Ovary (tissue), 7 donors: ENCODE measurements at regions not wholly inside any gene's neighbourhood (a gene's known extent, or its start where the extent isn't known, plus 50 kb on each side); places are given as distances from the start of the nearest gene placed in this dataset.

Source experiments
- DNase-seq, 5 donors: peaks; one replicate each; pipeline ENCODE4 v3.0.0-alpha.2; 2019 to 2020
- H3K27ac ChIP-seq, 2 donors: fragments of 200-600 bp; one replicate each; pipeline versions ENCODE4 v1.5.1 to v1.8.0; 2019 to 2022
- H3K27me3 ChIP-seq: fragments of 200-600 bp; one replicate; pipeline ENCODE4 v1.8.0; 2022
- H3K36me3 ChIP-seq: fragments of 200-600 bp; sonication (generic); one replicate; pipeline ENCODE4 v1.5.1; 2019
- H3K4me1 ChIP-seq: one replicate; pipeline ENCODE4 v1.8.1; 2013; ENCODE audit warnings: mild to moderate bottlenecking, moderate library complexity; ENCODE audit not compliant: insufficient read depth
- H3K4me3 ChIP-seq: fragments of 200-600 bp; sonication (generic); one replicate; pipeline ENCODE4 v1.5.1; 2017
- H3K9me3 ChIP-seq, 2 donors: fragments of 200-600 bp in 1 of 2; sonication (generic) in 1 of 2; one replicate each; pipeline versions ENCODE4 v1.5.1 to v1.8.1; 2013 to 2019; ENCODE audit warnings: mild to moderate bottlenecking in 1 of 2, moderate library complexity in 1 of 2
- EP300 ChIP-seq: sonication (generic); formaldehyde crosslinking; IDR thresholded peaks from one replicate; pipeline ENCODE4 v1.6.1; 2017; ENCODE audit warnings: antibody characterized with exemption
- POLR2A ChIP-seq: fragments of 450-650 bp; IDR thresholded peaks from one replicate; pipeline ENCODE4 v1.6.1; 2017; ENCODE audit warnings: antibody characterized with exemption, mild to moderate bottlenecking, moderate library complexity
- WGBS, 3 donors: extraction: QIAGEN DNeasy Blood & Tissue Kit in 1 of 3; methylation state at CpG; one replicate each; pipeline versions ENCODE4 v1.1.5 to v1.1.7; 2013 to 2017; 5-methylcytosine and 5-hydroxymethylcytosine counted together
- intact Hi-C, 4 donors: fragments of 100-400 bp; cut with DNase I; formaldehyde crosslinking; loops; one replicate each; pipeline versions ENCODE4 v1.11.0 to v1.15.1; 2022 to 2023
- TF ChIP-seq, protein P1 (sequence below), 3 donors: fragments of 450-650 bp in 2 of 3; fragments of 200-600 bp in 1 of 3; IDR thresholded peaks; one replicate each; pipeline versions ENCODE4 v1.5.1 to v1.8.0; 2016 to 2022; ENCODE audit warnings: antibody characterized with exemption in 3 of 3, mild to moderate bottlenecking in 1 of 3
- donor health status: DM: no; HTN: no; CAD: no; lungs with moderate emphysema.
- donor health status: DM: no; HTN: no; CAD: no.
- donor health status: Bipolar disorder and iron deficiency.
- donor health status: DM: no; HTN: no; CAD: no.
- donor health status: DM: yes; HTN: yes; CAD: no.

DNA sequence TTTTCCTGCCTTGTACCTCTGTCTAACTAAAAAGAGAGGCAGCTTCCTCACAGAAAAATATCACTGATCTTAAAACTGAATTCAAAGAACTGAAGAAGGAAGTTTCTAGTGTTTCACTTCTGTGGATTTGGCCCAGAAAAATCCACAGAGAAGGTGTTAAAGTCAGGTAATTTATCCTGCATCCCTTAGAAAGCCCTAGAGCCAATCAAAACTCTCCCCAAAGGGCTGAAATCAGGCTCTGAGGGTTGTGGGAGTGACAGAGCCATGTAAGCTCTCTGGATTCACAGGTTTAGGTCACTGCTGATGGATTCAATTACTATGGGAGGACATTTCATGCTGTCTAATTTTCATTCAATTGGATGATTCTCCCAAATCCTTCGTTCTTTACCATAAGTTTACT lies 152.3 kb downstream of the OR2B2 start:
- no peak for DNase-seq
- Histone ChIP-seq H3K4me3 (no peak overlapping the region), H3K27ac (no peak overlapping the region), H3K36me3 (no peaks in the 10 kb centered on the region), H3K9me3 (no peaks in the 10 kb centered on the region), H3K27me3 (no peaks in the 10 kb centered on the region), H3K4me1 (peaks cover 3% of the 10 kb centered on the region)
- WGBS, 3 donors, result 79 to 83% (median 82%) methylated on average over 1 of the region's 1 CpG
- intact Hi-C loops, result loop anchor here in 2 of 4 donors (5.0 to 10.0 kb wide), 2 partner anchors 68 to 245 kb away; no protein-coding TSS in a partner anchor
- TF ChIP-seq, protein P1, sequence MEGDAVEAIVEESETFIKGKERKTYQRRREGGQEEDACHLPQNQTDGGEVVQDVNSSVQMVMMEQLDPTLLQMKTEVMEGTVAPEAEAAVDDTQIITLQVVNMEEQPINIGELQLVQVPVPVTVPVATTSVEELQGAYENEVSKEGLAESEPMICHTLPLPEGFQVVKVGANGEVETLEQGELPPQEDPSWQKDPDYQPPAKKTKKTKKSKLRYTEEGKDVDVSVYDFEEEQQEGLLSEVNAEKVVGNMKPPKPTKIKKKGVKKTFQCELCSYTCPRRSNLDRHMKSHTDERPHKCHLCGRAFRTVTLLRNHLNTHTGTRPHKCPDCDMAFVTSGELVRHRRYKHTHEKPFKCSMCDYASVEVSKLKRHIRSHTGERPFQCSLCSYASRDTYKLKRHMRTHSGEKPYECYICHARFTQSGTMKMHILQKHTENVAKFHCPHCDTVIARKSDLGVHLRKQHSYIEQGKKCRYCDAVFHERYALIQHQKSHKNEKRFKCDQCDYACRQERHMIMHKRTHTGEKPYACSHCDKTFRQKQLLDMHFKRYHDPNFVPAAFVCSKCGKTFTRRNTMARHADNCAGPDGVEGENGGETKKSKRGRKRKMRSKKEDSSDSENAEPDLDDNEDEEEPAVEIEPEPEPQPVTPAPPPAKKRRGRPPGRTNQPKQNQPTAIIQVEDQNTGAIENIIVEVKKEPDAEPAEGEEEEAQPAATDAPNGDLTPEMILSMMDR (IDR thresholded peaks at IDR 0.05), result no peak
- TF ChIP-seq EP300 (no peak), POLR2A (no peak)

DNA sequence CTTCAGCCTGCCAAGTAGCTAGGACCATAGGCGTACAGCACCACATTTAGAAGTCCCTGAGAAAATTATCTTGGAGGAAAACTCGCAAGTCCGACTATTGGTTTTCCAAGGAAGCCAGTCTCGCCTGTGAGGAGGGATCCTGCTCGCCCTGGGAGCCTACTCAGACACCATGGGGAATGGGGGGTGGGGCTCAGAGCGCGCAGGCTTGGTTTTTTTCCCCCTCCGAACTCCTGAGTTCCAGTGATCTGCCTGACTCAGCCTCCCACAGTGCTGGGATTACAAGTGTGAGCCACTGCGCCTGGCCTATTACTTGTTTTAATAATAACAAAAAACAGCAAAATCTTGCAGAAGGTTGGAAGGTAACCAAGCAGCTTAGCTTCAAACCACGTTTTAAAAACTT lies 153.7 kb downstream of the OR2B2 start:
- no peaks in the 10 kb centered on the region for H3K36me3 ChIP-seq
- peaks cover 3% of the 10 kb centered on the region for H3K4me1 ChIP-seq
- TF ChIP-seq, protein P1 (IDR thresholded peaks at IDR 0.05), result no peak
- no peak for TF ChIP-seq POLR2A
- TF ChIP-seq EP300, result no peak
- peak in 1 of 5 donors; percentile 25 for DNase-seq
- no peak overlapping the region for H3K27ac ChIP-seq
- no peak overlapping the region for H3K4me3 ChIP-seq
- H3K27me3 ChIP-seq, result no peaks in the 10 kb centered on the region
- intact Hi-C loops, result loop anchor here in 2 of 4 donors (5.0 to 10.0 kb wide), 2 partner anchors 66 to 244 kb away; no protein-coding TSS in a partner anchor
- whole genome bisulfite sequencing, 3 donors, result 37 to 54% (median 38%) methylated on average over 10 of the region's 10 CpGs
- no peaks in the 10 kb centered on the region for H3K9me3 ChIP-seq

DNA sequence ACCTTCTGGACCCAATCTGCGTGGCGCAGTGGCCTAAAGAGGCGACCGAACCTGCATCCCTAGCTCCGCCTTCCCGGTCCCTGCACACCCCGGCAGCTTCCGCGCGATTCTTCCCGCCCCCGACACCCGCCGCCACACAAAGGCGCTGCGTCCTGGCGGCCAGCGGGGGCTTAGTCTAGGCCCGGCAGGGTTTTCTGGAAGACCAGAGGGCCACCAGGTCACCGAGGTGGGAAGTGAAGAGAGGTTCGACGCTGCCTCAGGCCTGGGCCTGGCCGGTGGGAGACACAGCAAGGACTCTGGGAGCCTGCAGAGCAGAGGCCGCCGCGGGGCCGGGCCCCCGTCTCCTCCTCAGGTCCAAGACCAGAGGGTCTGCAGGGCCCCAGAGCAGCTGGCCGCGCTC lies 154.9 kb downstream of the OR2B2 start:
- H3K4me3 ChIP-seq, result peak overlapping the region; percentile 40
- H3K36me3 ChIP-seq, result no peaks in the 10 kb centered on the region
- H3K27ac ChIP-seq, result peak overlapping the region in 1 of 2 donors; percentile 53
- TF ChIP-seq POLR2A (no peak), EP300 (no peak)
- TF ChIP-seq, protein P1 (IDR thresholded peaks at IDR 0.05), result no peak
- peaks cover 3% of the 10 kb centered on the region for H3K4me1 ChIP-seq
- 6 to 14% (median 10%) methylated on average over 30 of the region's 30 CpGs for WGBS, 3 donors
- no peaks in the 10 kb centered on the region for H3K9me3 ChIP-seq
- intact Hi-C loops, result loop anchor here in 2 of 4 donors (5.0 to 10.0 kb wide), 2 partner anchors 65 to 243 kb away; no protein-coding TSS in a partner anchor
- H3K27me3 ChIP-seq, result no peaks in the 10 kb centered on the region
- DNase-seq, result peak; percentile 19 to 59 (median 56)

DNA sequence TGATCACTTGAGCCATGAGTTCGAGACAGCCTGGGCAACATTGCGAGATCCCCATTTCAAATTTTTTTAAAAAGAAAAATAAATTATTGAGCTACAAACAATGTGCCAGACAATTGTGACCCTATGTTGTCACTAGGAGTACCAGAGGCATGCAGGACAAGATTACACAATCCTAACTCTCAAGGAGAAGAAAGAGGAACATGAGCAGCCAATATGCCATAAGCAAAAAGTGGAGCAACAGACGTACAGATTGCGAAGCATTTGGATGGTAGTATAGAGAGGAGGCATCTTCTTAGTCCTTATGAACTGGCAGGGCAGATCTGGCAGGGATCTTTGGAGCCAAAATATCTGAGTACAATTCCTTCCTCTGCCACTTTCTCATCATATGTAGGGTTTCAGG lies 156.4 kb downstream of the OR2B2 start:
- TF ChIP-seq EP300 (no peak), POLR2A (no peak)
- TF ChIP-seq, protein P1 (IDR thresholded peaks at IDR 0.05), result no peak
- no peak for DNase-seq
- intact Hi-C loops, result loop anchor here in 2 of 4 donors (5.0 to 10.0 kb wide), 2 partner anchors 63 to 241 kb away; no protein-coding TSS in a partner anchor
- Histone ChIP-seq H3K27ac (no peak overlapping the region), H3K4me3 (no peak overlapping the region), H3K27me3 (no peaks in the 10 kb centered on the region), H3K4me1 (peaks cover 3% of the 10 kb centered on the region), H3K9me3 (no peaks in the 10 kb centered on the region), H3K36me3 (no peaks in the 10 kb centered on the region)
- WGBS, 3 donors, result 90 to 94% (median 92%) methylated on average over 4 of the region's 4 CpGs
